GM18858 (cell line): ENCODE measurements at regions not wholly inside any gene's neighbourhood (a gene's known extent, or its start where the extent isn't known, plus 50 kb on each side); places are given as distances from the start of the nearest gene placed in this dataset.
A peak's percentile ranks its signal among the peaks of the same experiment; 100 is the strongest.
"Not testable (repeated sequence)": the region's sequence is repeated elsewhere in the genome, so short reads cannot be mapped to it uniquely, and the experiment has no call there.

ENCODE experiments used
- ATAC-seq: cut with Tn5 transposase; IDR thresholded peaks from one replicate; pipeline ENCODE4 v1.9.1; 2021; ENCODE audit not compliant: unreplicated experiment

DNA sequence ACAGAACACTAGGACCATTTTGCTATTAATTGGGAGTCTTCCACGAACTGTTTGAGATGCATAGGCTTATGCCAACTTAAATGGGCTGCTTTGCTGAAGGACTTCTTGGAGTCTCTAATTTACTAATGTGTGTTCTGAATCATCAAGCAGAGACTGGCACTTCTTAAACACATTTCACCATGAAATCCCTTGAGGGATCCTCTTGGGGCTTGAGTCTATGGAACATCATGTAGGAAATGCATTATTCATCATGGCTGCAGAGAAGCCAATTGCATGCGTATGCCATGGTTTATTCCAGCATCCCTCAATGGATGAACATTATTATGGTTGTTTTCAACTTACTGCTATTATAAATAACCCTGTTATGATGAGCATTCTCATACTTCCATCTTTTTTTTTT lies 73.4 kb downstream of the FGD2 start:
- ATAC-seq, result no peak

DNA sequence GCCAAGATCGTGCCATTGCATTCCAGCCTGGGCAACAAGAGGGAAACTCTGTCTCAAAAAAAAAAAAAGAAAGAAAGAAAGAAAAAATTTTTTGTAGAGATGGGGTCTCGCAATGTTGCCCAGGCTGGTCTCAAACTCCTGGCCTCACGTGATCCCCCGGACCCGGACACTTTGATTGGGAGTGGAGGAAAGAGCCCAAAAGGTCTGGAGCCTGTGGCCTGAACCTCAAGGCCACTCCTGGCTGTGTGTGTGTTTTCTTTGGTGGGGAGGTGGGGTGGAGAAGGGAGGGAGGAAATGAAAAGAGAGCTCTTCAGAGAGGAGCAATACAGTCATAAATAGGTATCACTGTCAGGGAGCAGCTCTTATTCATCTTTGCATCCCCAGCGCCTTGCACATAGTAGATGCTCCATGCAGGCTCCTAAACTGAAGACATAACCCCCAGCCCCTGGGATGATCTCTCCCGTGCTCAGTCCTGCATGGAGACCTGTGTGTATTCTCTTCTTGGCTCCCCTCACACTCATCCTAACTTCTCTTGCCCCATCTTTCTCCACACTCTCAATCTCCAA lies 75.7 kb downstream of the FGD2 start:
- ATAC-seq, result no peak

DNA sequence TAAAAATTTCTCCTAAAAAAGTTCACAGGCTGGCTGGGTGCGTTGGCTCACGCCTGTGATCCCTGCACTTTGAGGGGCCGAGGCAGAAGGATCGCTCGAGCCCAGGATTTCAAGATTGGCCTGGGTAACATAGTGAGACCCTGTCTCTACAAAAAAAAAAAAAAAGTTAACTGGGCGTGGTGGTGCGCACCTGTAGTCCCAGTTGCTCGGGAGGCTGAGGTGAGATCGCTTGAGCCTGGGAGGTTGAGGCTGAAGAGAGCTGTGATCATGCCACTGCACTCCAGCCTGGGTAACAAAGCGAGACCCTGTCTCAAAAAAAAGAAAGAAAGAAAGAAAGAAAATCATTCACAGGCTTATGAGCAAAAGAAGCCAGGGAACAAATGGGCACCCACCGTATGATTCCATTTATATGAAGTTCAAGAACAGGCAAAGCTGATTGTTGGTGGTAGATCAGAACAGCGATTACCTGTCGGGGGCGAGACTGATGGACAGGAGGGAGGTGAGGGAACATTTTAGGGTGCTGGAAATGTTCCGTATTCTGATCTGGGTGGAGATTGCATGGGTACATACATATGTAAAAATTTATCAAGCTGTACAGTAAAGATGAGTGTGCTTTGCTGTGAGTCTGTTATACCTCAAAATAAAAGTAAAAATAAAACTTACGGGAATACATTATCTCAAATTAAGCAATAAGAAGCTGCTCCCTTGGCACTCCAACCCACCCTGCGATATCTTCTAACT lies 77.1 kb downstream of the FGD2 start:
- ATAC-seq, result no peak

DNA sequence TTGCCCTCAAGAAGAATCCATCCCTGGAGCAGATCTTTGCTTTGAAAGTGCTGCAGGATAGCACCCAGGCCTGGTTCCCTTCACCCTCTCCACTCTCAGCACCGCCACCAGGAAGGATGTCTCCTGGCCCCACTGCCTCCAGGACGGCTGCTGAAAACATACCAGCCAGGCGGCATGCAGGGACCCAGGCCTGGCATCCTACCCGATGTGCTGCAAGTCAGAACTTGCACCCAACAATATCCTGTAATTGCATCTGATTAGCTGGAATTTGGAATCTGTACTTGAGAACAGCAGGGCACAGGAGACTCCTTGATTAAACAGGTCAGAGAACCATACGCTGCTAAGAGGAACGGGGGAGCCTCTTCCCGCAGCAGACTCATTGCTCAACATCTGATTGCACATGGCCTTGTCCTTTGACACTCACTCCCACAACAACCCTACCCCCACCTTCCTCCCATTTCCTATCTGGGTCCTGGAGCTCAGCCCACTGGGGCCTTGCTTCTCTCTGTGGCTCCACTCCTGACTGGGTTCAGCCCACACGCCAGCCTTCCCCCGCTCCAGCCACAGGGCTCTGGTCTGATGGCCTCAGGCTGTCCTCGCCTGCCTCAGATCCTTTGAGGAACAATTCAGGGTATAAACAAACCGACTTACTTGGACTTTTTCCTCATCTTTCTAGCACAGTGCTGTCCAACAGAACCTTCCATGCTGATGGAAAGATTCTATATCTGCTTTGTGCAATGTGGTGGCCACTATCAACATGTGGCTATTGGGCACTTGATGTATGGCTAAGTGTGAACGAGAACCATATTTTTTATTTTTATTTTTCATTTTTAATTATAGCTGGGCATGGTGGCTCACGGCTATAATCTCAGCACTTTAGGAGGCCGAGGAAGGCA lies 78.0 kb downstream of the FGD2 start:
- ATAC-seq, result no peak

DNA sequence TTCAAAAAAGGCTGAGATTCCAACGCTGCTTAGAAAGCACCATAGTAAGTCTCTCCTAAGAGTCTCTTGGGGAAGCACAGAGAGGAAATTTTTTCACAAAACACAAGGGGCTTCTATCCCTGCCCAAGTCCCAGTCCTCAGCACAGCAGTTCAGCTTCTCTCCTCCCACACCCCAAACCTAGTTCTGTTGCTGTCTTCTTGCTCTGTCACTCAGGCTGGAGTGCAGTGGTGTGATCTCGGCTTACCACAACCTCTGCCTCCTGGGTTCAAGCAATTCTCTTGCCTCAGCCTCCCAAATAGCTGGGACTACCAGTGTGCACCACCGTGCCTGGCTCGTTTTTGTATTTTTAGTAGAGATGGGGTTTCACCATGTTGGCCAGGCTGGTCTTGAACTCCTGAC lies 79.2 kb downstream of the FGD2 start:
- not testable (repeated sequence) for ATAC-seq

DNA sequence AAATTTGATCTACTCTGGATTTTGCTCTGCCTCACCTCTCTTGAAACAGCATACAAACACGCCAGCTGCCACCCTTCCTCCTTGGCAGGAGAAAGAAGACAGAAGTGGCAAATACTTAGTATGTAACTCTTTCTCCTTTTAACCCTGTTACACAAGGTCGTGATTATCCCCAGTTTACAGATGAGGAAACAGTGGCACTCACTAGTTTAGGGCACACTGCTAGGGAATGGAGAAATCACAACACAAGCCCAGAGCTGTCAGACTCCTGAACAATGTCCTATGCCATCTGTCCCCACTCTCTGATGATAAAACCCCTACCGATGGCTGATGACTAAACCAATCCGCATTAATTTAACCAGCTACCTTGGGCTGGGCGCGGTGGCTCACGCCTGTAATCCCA lies 79.7 kb downstream of the FGD2 start:
- ATAC-seq, result no peak

DNA sequence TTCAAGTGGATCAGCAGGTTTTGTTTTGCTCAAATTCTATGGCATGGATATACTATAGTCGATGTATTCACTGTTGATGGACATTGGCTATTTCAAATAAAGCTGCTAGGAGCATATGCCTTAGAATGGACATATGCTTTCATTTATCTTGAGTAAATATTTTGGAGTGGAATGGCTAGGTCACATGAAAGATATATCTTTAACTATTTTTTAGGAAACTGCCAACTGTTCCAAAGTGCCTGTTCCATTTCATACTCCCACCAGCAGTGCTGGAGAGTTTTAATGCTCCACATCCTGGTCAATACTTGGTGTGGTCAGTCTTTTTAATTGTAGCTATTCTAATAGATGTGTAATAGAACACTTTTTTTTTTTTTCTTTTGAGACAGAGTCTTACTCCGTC lies 81.1 kb upstream of the PIM1 start:
- ATAC-seq, result no peak

DNA sequence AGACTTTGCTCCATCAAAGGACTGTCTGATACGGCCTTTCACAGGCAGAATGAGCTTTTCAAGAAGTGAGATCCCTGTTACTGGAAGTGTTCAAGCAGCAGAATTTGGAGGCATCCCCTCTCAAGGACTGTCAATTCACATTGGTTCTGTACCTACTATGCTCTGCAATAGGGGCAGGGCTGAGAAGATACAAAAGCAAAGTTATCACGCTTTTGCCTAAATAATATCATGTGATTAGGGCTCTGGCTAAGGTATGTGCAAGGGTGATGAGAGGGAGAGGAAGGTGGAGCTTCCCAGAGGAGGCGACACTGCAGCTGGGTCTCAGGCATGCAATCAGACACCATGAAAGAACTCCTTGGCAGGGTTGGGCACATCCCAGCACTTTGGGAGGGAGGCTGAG lies 80.2 kb upstream of the PIM1 start:
- ATAC-seq, result no peak

DNA sequence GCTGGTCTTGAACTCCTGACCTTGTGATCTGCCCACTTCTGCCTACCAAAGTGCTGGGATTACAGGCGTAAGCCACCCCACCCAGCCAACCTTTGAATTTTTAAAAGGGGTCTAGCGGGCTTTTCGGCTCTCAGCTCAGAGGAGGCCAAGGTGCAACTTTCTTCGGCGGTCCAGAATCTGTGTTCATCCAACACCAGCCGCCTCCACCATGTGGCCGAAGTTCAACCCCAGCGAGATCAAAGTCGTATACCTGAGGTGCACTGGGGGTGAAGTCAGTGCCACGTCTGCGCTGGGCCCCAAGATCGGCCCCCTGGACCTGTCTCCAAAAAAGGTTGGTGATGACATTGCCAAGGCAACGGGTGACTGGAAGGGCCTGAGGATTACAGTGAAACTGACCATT lies 78.8 kb upstream of the PIM1 start:
- ATAC-seq, result not testable (repeated sequence)

DNA sequence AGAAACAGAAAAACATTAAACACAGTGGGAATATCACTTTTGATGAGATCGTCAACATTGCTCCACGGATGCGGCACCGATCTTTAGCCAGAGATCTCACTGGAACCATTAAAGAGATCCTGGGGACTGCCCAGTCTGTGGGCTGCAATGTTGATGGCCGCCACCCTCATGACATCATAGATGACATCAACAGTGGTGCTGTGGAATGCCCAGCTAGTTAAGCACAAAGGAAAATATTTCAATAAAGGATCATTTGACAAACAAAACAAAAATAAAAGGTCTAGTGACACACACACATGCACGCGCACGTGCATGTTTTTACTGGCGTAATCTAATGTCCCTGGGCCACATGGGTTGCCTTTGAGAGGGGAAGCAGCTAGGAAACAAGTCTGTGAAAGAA lies 78.4 kb upstream of the PIM1 start:
- not testable (repeated sequence) for ATAC-seq

DNA sequence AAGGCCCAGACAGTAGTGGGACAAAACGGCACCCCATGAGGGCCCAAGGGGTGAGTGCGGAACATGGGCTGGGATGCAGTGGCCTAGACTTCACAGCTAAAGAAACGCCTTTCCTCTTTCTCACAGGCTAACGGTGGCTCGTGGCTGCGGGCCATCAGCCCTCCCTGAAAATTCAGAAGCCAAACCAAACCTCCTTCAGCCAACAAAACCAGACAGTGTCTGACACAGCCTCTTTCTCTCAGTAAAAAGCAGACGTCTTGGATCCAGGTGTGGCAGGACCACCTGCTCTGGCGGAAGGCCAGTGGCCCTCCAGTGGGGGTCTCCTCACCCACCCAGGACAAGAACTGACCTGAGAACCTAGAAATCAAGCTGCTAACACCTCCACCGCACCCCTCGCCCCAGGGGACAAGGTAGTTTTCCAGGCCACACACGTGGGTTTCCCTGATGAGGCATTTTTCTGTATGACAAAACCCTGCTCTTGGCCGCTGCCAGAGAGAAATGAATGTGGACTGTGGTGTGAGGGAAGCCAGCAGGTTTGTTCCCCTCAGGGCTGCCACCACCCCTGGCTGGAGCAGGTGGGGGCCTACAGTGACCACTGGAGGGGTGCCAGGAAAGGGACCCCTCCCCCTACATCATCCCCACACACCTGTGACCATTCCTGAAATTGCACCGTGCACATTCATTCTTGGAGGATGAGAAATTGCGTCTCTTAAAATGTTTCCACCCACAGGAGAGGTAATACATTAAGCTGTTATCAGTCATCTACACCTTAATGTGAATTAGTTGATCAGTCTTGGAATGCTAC lies 76.8 kb upstream of the PIM1 start:
- no peak for ATAC-seq

DNA sequence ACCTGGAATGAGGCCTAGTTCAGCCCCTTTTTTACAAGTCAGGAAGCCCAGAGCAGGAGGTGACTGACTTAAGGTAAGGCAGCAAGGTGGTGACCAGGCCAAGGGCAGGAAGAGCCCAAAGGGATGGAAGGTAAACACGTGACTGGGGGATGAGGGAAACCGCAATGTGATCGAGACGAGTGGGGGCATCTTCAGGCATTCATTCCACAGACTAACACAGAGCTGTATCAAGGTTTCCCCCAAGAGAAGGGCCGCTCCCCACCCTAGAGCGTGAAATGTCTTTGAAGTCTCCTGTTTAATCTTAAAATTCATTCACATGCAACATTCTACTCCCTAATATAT lies 76.3 kb upstream of the PIM1 start:
- no peak for ATAC-seq

DNA sequence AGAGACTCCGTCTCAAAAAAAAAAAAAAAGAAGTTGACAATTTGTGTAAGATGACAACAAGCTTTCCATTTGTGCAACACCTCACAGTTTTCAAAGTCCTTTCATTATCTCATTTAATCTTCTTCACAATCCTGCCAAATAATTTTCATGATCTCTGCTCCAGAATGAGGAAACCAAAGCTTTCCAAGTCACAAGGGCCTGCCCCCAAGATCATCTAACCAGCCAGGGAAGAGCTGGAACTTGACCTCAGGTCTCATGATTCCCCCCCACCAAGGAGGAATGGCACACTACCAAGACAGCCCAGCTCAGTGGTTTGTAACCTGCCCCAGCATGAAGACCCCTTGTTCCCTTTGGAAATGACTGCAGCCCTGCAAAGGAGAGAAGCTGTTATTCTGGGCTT lies 74.0 kb upstream of the PIM1 start:
- no peak for ATAC-seq

DNA sequence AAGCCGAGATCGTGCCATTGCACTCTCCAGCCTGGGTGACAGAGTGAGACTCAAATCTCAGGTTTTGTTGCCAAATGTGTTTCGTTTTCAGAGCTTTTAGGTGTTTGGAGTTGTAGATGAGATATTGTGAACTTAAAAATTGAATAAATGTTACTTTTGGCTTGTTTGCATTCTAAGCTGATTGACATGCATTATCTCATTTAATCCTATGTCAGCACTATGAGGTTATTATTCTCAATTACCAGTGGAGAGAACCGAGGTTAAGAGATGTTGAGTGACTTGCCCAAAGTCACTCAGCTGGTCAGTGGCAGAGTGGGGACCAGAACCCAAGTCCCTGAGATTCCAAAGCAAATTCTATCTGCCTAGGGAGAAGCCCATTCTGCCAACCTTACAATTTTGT lies 72.6 kb upstream of the PIM1 start:
- ATAC-seq, result no peak

DNA sequence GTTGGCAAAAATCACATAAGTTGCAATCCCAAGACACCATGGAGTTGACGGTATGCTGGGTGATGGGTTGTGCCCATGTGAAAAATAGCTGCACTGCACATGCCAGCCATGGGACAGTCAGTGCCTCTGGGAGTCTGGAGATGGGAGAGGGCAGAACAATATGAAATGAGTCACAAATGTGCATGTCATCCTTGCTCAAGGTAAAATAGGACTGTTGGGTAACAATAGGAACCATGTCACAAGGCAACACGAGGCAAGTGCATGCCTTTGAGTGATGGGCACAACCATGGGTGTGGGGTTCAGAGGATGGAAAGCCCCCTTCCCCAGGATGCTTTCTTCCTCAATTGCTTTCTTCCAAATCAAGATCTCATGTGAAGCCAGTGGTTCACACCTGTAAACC lies 70.5 kb upstream of the PIM1 start:
- no peak for ATAC-seq

DNA sequence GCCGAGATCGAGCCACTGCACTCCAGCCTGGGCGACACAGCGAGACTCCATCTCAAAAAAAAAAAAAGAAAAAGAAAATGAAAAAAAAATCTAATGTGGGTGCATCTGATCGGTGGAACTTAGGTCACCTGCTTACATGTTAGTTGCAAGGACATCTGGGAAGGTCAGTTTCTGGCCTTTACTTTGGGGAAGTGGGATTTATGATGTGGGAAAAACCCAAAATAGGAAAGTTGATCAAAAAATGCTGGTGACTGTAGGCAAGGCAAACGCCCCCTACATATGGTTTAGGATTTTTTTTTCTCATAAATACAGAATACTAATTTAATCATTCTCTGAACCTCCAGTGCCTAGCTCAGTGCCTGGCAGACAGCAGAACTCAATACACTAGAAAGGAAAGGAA lies 69.2 kb upstream of the PIM1 start:
- no peak for ATAC-seq

DNA sequence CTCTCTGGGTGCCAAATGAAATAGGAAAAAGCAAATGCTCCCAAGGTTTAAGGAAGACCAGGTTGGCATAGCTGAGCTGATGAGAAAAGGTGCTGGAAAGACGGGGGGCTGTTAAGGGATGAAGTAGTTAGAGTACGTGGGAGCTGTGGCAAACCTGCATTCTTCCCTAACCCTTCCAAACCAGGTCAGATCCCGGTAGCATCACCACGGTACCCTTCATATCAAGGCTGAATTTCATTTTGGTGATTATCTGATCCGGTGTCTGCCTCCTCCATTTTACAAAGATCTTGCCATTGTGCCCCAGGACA lies 68.0 kb upstream of the PIM1 start:
- no peak for ATAC-seq

DNA sequence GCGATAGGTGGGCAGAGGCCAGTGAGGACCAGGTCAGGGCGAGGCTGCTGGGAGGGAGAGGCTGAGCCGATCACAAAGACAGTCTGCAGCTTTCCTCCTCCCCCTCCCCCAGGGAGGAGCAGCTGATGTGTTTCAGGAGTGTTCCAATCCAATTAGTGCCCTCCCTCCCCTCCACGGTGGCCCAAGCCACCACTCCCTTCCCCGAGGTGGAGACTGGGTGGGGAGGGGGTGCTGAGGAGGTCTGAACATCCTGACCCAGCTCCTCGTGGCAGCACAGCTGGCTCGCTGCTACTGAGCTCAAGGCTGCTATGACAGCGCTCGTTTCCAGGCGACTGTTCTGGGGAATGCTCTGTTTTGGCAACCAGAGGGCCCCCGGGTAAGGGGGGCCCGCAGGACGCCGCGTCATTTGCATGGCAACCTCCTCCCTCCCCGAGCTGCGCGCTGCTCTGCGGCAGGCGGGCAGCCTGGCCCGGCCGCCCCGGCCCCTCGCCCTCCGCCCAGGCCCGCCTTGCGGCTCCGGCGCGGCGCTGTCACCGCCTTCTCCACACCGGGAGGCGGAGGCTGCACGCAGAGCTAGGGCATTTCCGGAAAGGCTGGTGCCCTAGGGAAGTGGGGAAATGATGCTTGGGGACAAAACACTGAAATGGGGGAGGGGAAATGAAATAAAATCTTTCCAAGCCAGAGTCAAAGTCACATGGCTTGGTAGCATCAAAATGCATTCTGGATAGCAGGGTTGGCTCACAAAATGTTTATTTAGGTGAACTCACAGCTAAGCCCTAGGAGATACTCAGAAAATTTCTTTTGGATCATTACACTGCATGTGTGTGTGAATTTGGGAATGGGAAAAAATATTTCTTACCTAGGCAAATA lies 67.4 kb upstream of the PIM1 start:
- ATAC-seq, result peak; percentile 70

DNA sequence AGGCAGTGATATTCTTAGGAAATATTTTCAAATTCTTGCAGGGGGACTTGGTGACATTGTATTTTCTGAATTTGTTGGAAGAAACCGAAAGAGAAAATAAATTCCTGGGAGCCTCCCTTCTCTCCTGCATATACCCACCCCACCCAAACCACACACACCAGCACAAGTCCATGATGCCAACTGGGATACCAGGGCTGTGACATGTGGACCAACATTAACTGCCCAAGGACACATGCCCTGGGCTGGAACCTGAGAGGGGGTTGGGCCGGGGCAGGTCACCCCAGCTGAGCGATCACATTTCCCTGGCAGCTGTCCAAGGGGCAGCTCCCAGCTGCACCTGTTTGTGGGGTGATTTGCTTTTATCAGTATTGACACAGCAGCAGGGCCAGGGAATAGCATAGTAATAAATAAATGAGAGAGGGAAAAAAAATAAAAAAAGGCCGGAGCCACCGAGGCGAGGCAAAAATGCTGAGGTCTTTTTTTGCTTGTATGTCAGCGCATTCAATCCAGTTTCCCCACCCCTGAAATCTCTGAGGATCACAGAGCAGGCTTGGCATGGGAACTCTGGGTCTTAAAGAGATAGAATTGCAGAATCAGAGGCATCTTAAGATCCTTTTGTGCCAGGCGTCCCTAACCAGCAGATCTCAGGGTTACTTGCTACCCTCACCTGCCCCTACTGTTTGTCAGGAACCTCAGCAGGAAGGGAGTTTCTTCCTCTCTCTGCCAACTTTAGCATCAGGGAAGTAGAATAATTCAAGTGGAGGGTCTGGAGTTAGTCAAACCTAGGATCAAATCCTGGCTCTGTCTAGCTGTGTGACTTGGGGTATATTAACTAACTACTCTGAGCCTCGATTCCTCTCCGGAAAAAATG lies 66.5 kb upstream of the PIM1 start:
- ATAC-seq, result no peak

DNA sequence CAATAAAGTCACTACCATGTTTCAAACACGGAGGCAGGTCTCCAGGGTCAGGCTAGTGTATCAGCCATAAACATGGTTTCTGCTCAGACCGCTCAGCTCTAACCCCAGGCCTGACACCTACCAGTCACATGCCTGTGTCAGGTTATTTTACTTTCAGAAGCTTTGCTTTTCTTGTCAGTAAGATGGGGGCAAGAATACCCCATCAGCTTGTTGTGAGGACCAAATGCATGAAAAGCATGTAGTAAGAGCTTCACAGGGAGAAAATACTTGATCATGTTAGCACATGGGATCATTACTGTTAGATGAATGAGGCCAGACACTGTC lies 65.2 kb upstream of the PIM1 start:
- no peak for ATAC-seq
